ENCODE measurements at regions not wholly inside any gene's neighbourhood (a gene's known extent, or its start where the extent isn't known, plus 50 kb on each side); places are given as distances from the start of the nearest gene placed in this dataset.

DNA sequence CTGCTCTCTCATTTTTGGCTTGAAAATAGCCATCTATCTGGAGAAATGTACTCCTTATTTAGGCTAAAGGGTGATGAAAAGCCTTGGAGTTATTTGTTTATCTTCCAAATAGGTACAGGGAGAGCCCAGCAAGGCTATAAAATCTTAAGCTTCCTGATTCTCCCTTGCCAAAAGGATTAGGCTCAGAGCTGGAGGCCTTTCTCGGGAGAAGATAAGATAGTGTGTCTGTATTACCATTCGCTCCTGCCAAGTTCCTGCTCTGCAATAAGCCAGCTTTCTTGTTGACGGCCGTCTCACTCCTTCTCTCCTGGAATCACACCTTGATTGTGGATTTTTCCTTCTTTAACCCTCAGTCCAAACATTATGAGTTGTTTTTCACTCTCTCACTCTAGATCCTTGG is 171.8 kb upstream of the TTC29 start:
- Histone ChIP-seq H3K4me3 (ENCODE audit: low read depth, low read length) (no peak overlapping the region), H3K36me3 (ENCODE audit: control insufficient read depth, insufficient read depth, low read length) (no peaks in the 10 kb centered on the region), H3K27me3 (ENCODE audit: control insufficient read depth, insufficient read depth, low read length) (peaks cover 2% of the 10 kb centered on the region; the same call in 1 of the 2 replicates)
- TF ChIP-seq, protein P1, sequence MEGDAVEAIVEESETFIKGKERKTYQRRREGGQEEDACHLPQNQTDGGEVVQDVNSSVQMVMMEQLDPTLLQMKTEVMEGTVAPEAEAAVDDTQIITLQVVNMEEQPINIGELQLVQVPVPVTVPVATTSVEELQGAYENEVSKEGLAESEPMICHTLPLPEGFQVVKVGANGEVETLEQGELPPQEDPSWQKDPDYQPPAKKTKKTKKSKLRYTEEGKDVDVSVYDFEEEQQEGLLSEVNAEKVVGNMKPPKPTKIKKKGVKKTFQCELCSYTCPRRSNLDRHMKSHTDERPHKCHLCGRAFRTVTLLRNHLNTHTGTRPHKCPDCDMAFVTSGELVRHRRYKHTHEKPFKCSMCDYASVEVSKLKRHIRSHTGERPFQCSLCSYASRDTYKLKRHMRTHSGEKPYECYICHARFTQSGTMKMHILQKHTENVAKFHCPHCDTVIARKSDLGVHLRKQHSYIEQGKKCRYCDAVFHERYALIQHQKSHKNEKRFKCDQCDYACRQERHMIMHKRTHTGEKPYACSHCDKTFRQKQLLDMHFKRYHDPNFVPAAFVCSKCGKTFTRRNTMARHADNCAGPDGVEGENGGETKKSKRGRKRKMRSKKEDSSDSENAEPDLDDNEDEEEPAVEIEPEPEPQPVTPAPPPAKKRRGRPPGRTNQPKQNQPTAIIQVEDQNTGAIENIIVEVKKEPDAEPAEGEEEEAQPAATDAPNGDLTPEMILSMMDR (IDR thresholded peaks at IDR 0.05; ENCODE audit: insufficient read depth, low read depth, low read length): no peak
- no peak for DNase-seq (ENCODE audit: low read depth)
- ChIA-PET CTCF (interaction anchor here (1.1 kb wide), 1 partner anchor 21 kb away, joined by 3 read pairs; no protein-coding TSS in a partner anchor), POLR2A (no interaction called here)

DNA sequence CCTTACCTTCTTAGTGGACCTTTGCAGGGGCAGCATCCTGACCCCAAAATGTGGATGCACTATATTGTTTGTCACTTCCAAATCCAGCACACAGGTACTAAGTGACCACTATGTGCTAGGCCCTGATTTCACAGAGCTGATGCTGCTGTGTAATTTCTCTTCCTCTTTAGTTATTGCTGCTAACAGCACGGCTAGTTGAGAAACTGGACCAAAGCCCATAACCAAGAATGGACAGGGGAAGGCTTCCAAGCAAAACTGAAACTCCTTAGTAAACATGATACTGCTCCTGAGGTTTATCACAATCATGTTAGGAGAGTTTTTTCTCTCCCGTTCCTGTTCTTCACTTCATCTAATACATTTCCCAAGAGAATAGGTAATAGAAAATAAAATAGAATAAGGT is 172.9 kb upstream of the TTC29 start:
- CTCF ChIA-PET: no interaction called here

DNA sequence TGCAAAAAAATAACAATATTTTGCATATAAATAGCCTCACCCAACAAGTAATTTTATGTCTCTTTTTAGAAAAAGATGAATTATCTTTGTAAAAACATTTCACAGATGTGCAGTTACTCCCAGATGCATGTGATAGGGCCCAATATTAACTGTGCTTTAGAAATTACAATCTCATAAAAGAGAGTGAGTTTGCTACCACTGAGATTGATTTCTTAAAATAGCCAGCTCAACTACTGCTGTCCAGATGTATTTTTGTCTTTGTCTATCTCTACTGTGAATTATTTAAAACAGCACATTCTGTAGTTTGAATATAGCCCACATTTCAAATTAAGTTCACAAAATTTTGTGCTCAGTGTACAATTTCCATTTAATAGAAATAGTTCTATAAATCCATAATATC is 177.0 kb upstream of the TTC29 start:
- no peaks in the 10 kb centered on the region for H3K36me3 ChIP-seq (ENCODE audit: control insufficient read depth, insufficient read depth, low read length)
- ChIA-PET CTCF (no interaction called here), POLR2A (no interaction called here)
- no peak overlapping the region for H3K4me3 ChIP-seq (ENCODE audit: low read depth, low read length)
- DNase-seq (ENCODE audit: low read depth): no peak
- H3K27me3 ChIP-seq (ENCODE audit: control insufficient read depth, insufficient read depth, low read length): peaks cover 2% of the 10 kb centered on the region; the same call in 1 of the 2 replicates
- TF ChIP-seq, protein P1 (IDR thresholded peaks at IDR 0.05; ENCODE audit: insufficient read depth, low read depth, low read length): no peak

More for the DNA sequence above, 172.9 kb upstream of the TTC29 start:
- Histone ChIP-seq H3K36me3 (ENCODE audit: control insufficient read depth, insufficient read depth, low read length) (no peaks in the 10 kb centered on the region), H3K4me3 (ENCODE audit: low read depth, low read length) (no peak overlapping the region), H3K27me3 (ENCODE audit: control insufficient read depth, insufficient read depth, low read length) (peaks cover 2% of the 10 kb centered on the region; the same call in 1 of the 2 replicates)
- POLR2A ChIA-PET: no interaction called here
- no peak for DNase-seq (ENCODE audit: low read depth)
- TF ChIP-seq, protein P1 (IDR thresholded peaks at IDR 0.05; ENCODE audit: insufficient read depth, low read depth, low read length): no peak

DNA sequence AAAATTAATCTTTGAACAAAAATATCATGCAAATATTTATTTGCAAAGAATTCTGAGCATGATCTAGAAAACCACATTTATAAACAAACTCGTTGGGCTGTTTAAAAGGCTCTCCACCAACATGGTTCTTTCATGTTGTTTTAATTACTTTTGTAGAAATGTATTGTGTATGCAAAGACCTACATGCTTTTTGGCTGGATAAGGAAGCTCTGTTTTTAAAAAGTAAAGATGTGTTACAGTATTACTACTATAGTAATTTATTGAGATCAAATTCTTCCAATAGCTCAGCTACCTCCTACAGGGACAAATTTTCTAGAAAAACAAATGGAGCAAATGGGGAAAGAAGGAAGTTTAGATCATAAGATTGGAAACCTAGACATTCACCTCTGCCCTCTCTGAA is 177.5 kb upstream of the TTC29 start:
- Histone ChIP-seq H3K27me3 (ENCODE audit: control insufficient read depth, insufficient read depth, low read length) (peaks cover 2% of the 10 kb centered on the region; the same call in 1 of the 2 replicates), H3K4me3 (ENCODE audit: low read depth, low read length) (no peak overlapping the region), H3K36me3 (ENCODE audit: control insufficient read depth, insufficient read depth, low read length) (no peaks in the 10 kb centered on the region)
- DNase-seq (ENCODE audit: low read depth): no peak
- ChIA-PET CTCF (no interaction called here), POLR2A (no interaction called here)
- TF ChIP-seq, protein P1 (IDR thresholded peaks at IDR 0.05; ENCODE audit: insufficient read depth, low read depth, low read length): no peak

DNA sequence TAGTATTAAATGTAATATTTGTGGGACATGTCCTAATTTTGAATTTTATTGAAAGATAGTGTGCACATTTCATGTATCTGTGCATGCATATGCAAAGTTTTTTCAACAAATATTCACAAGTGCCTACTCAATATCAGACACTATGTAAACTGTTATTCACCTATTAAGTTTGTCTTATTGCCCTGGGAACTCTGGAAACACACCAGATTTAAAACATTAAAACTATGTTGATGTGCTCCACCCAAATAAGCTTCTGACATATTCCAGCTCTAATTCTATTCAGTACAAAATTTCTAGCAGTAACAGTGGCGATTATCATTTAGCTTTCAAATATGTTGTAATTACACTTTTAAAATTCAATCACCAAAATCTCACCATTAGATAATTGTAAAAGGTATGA is 183.1 kb upstream of the TTC29 start:
- Histone ChIP-seq H3K36me3 (ENCODE audit: control insufficient read depth, insufficient read depth, low read length) (no peaks in the 10 kb centered on the region), H3K4me3 (ENCODE audit: low read depth, low read length) (no peak overlapping the region), H3K27me3 (ENCODE audit: control insufficient read depth, insufficient read depth, low read length) (no peaks in the 10 kb centered on the region)
- no peak for DNase-seq (ENCODE audit: low read depth)
- TF ChIP-seq, protein P1 (IDR thresholded peaks at IDR 0.05; ENCODE audit: insufficient read depth, low read depth, low read length): no peak
- ChIA-PET POLR2A (no interaction called here), CTCF (no interaction called here)

Measured in BJ (cell line).